22Rv1 (cell line): ENCODE measurements at regions not wholly inside any gene's neighbourhood (a gene's known extent, or its start where the extent isn't known, plus 50 kb on each side); places are given as distances from the start of the nearest gene placed in this dataset.

Source experiments
- CTCF ChIP-seq: fragments of 450-650 bp; IDR thresholded peaks from 2 replicates; pipeline ENCODE4 v1.5.1; 2017; ENCODE audit warnings: mild to moderate bottlenecking
- ZFX ChIP-seq: fragments of 450-650 bp; IDR thresholded peaks from 2 replicates; pipeline ENCODE4 v1.6.1; 2017; ENCODE audit warnings: antibody characterized with exemption, borderline replicate concordance

- no peak for TF ChIP-seq CTCF
- TF ChIP-seq ZFX: no peak
Measured at GRCh38 chr16:9541723-9542122, 450.3 kb downstream of the HAPSTR1 start.
